PC-9 (cell line): ENCODE measurements at regions not wholly inside any gene's neighbourhood (a gene's known extent, or its start where the extent isn't known, plus 50 kb on each side); places are given as distances from the start of the nearest gene placed in this dataset.

Source experiments
- BruUV-seq: library from RNA; stranded (reverse); fragments of 400-500 nt; replicated peaks from 2 replicates; lab custom pipeline; 2021; lab: Mats Ljungman, UMichigan
- CTCF ChIA-PET: fragments of 300-600 bp; sonication (Branson Sonifier 250); formaldehyde crosslinking; loops from one replicate; lab custom pipeline; 2022; ENCODE audit warnings: antibody characterized with exemption; lab: Charles Lee
- POLR2A ChIA-PET: fragments of 300-600 bp; sonication (Branson Sonifier 250); formaldehyde crosslinking; loops from one replicate; lab custom pipeline; 2022; ENCODE audit warnings: antibody characterized with exemption; ENCODE audit not compliant: unreplicated experiment; lab: Charles Lee
- DNase-seq, 2 experiments: peaks; one replicate each; pipeline versions ENCODE4 v3.0.0 to v3.0.0-alpha.2; 2015 to 2022; ENCODE audit warnings: mixed read lengths in 1 of 2
- H2AFZ ChIP-seq: fragments of 200-600 bp; sonication (generic); 2 replicates; pipeline ENCODE4 v1.8.1; 2017; ENCODE audit warnings: antibody characterized with exemption
- H3F3A ChIP-seq: fragments of 200-600 bp; sonication (generic); 2 replicates; pipeline ENCODE4 v1.8.1; 2017; ENCODE audit warnings: antibody characterized with exemption, mild to moderate bottlenecking, low read depth; ENCODE audit not compliant: insufficient read depth
- H3K27ac ChIP-seq: fragments of 200-600 bp; sonication (generic); 2 replicates; pipeline ENCODE4 v1.6.1; 2016; ENCODE audit warnings: mixed run types
- H3K27me3 ChIP-seq: fragments of 200-600 bp; sonication (generic); 2 replicates; pipeline ENCODE4 v1.6.1; 2016; ENCODE audit warnings: low read depth, mixed run types; ENCODE audit not compliant: insufficient read depth
- H3K36me3 ChIP-seq: fragments of 200-600 bp; sonication (generic); 2 replicates; pipeline ENCODE4 v1.6.1; 2016; ENCODE audit warnings: low read depth, mixed run types
- H3K4me1 ChIP-seq: fragments of 200-600 bp; sonication (generic); replicated peaks from 2 replicates; pipeline ENCODE4 v1.6.1; 2016; ENCODE audit warnings: mixed run types; ENCODE audit not compliant: insufficient read depth
- H3K4me2 ChIP-seq: fragments of 200-600 bp; sonication (generic); 2 replicates; pipeline ENCODE4 v1.6.1; 2017; ENCODE audit warnings: mixed run types
- H3K4me3 ChIP-seq: fragments of 200-600 bp; sonication (generic); 2 replicates; pipeline ENCODE4 v1.6.1; 2016; ENCODE audit warnings: mixed run types
- H3K79me2 ChIP-seq: fragments of 200-600 bp; sonication (generic); 2 replicates; pipeline ENCODE4 v1.6.1; 2017; ENCODE audit warnings: low read depth, mixed run types
- H3K9me2 ChIP-seq: fragments of 200-600 bp; sonication (generic); 2 replicates; pipeline ENCODE4 v1.8.1; 2017; ENCODE audit warnings: mild to moderate bottlenecking; ENCODE audit not compliant: insufficient read depth
- H3K9me3 ChIP-seq: fragments of 200-600 bp; sonication (generic); 2 replicates; pipeline ENCODE4 v1.8.1; 2016; ENCODE audit warnings: low read depth; ENCODE audit not compliant: insufficient read depth
- H4K20me1 ChIP-seq: fragments of 200-600 bp; sonication (generic); 2 replicates; pipeline ENCODE4 v1.8.1; 2017; ENCODE audit not compliant: insufficient read depth
- CTCF ChIP-seq: fragments of 200-600 bp; sonication (generic); conservative IDR thresholded peaks from 2 replicates; pipeline ENCODE4 v1.6.1; 2017; ENCODE audit warnings: mixed run types, antibody characterized with exemption, mild to moderate bottlenecking, moderate library complexity
- EZH2 ChIP-seq: fragments of 200-600 bp; sonication (generic); IDR thresholded peaks from 2 replicates; pipeline ENCODE4 v1.8.0; 2017; ENCODE audit warnings: antibody characterized with exemption, low read depth
- intact Hi-C: fragments of 100-400 bp; cut with micrococcal nuclease; formaldehyde crosslinking; loops from one replicate; pipeline ENCODE4 v1.10.0; 2022; ENCODE audit not compliant: unreplicated experiment

GRCh38 chr3:21801631-21802030 is 50.6 kb upstream of the ZNF385D start:
- Histone ChIP-seq H3K9me3 (no peaks in the 10 kb centered on the region), H3K9me2 (no peaks in the 10 kb centered on the region), H3K36me3 (no peaks in the 10 kb centered on the region), H3K79me2 (no peaks in the 10 kb centered on the region), H3K4me1 (no peaks in the 10 kb centered on the region), H4K20me1 (no peaks in the 10 kb centered on the region), H3K27me3 (no peaks in the 10 kb centered on the region), H2AFZ (no peak overlapping the region), H3K27ac (no peak overlapping the region), H3K4me2 (no peak overlapping the region), H3K4me3 (no peak overlapping the region), H3F3A (no peaks in the 10 kb centered on the region)
- ChIA-PET POLR2A (no interaction called here), CTCF (no interaction called here)
- no peak for DNase-seq
- intact Hi-C loops: no loop called here
- no TSS peak for BruUV-seq
- TF ChIP-seq CTCF (no peak), EZH2 (no peak)

GRCh38 chr3:21803604-21804003 is 52.6 kb upstream of the ZNF385D start:
- H3K79me2 ChIP-seq: no peaks in the 10 kb centered on the region
- H3K4me1 ChIP-seq: no peaks in the 10 kb centered on the region
- no peaks in the 10 kb centered on the region for H4K20me1 ChIP-seq
- no peak overlapping the region for H3K4me2 ChIP-seq
- TF ChIP-seq EZH2 (no peak), CTCF (no peak)
- no peak overlapping the region for H3K4me3 ChIP-seq
- intact Hi-C loops: no loop called here
- no TSS peak for BruUV-seq
- H3F3A ChIP-seq: no peaks in the 10 kb centered on the region
- ChIA-PET POLR2A (no interaction called here), CTCF (no interaction called here)
- H2AFZ ChIP-seq: no peak overlapping the region
- H3K9me3 ChIP-seq: no peaks in the 10 kb centered on the region
- no peaks in the 10 kb centered on the region for H3K36me3 ChIP-seq
- no peaks in the 10 kb centered on the region for H3K27me3 ChIP-seq
- no peaks in the 10 kb centered on the region for H3K9me2 ChIP-seq
- DNase-seq: no peak
- no peak overlapping the region for H3K27ac ChIP-seq

GRCh38 chr3:21804330-21804729 is 53.3 kb upstream of the ZNF385D start:
- POLR2A ChIA-PET: no interaction called here
- intact Hi-C loops: no loop called here
- TF ChIP-seq EZH2 (no peak), CTCF (no peak)
- H3K9me2 ChIP-seq: no peaks in the 10 kb centered on the region
- no peaks in the 10 kb centered on the region for H3K4me1 ChIP-seq
- H3K4me3 ChIP-seq: no peak overlapping the region
- H3K36me3 ChIP-seq: no peaks in the 10 kb centered on the region
- H3K9me3 ChIP-seq: no peaks in the 10 kb centered on the region
- H3K27me3 ChIP-seq: no peaks in the 10 kb centered on the region
- H3K79me2 ChIP-seq: no peaks in the 10 kb centered on the region
- no peak for DNase-seq
- BruUV-seq: no TSS peak
- no peaks in the 10 kb centered on the region for H3F3A ChIP-seq
- H3K4me2 ChIP-seq: no peak overlapping the region
- no peak overlapping the region for H2AFZ ChIP-seq
- CTCF ChIA-PET: no interaction called here
- H3K27ac ChIP-seq: no peak overlapping the region
- H4K20me1 ChIP-seq: no peaks in the 10 kb centered on the region
